GM23338 (cell line): ENCODE measurements at regions not wholly inside any gene's neighbourhood (a gene's known extent, or its start where the extent isn't known, plus 50 kb on each side); places are given as distances from the start of the nearest gene placed in this dataset.

ENCODE experiments used
- ATAC-seq: fragments of 200-7000 bp; cut with Tn5 transposase; 3 replicates; pipeline ENCODE4 v1.9.1; 2020
- DNase-seq: peaks from one replicate; pipeline ENCODE4 v3.0.0-alpha.2; 2015; ENCODE audit warnings: low spot score
- H2AFZ ChIP-seq: fragments of 200-600 bp; sonication (generic); 2 replicates; pipeline ENCODE4 v1.8.0; 2016; ENCODE audit warnings: antibody characterized with exemption, mild to moderate bottlenecking, moderate library complexity
- H3F3A ChIP-seq: fragments of 200-600 bp; sonication (generic); replicated peaks from 2 replicates; pipeline ENCODE4 v1.8.0; 2017; ENCODE audit warnings: antibody characterized with exemption, mixed run types, low read depth
- H3K27ac ChIP-seq: fragments of 200-600 bp; sonication (generic); 2 replicates; pipeline ENCODE4 v1.6.1; 2016; ENCODE audit warnings: low read depth
- H3K27me3 ChIP-seq: fragments of 200-600 bp; sonication (generic); 2 replicates; pipeline ENCODE4 v1.8.0; 2016; ENCODE audit warnings: mild to moderate bottlenecking, mixed run types, moderate library complexity; ENCODE audit not compliant: insufficient read depth
- H3K36me3 ChIP-seq: fragments of 200-600 bp; sonication (generic); 2 replicates; pipeline ENCODE4 v1.8.0; 2016; ENCODE audit warnings: mild to moderate bottlenecking; ENCODE audit not compliant: insufficient read depth
- H3K4me1 ChIP-seq: fragments of 200-600 bp; sonication (generic); 2 replicates; pipeline ENCODE4 v1.8.0; 2016; ENCODE audit warnings: mild to moderate bottlenecking, moderate library complexity; ENCODE audit not compliant: insufficient read depth
- H3K4me2 ChIP-seq: fragments of 200-600 bp; sonication (generic); 2 replicates; pipeline ENCODE4 v1.7.1; 2017; ENCODE audit warnings: mixed run types
- H3K4me3 ChIP-seq: fragments of 200-600 bp; sonication (generic); 2 replicates; pipeline ENCODE4 v1.6.1; 2016; ENCODE audit warnings: mixed run types
- H3K79me2 ChIP-seq: fragments of 200-600 bp; sonication (generic); replicated peaks from 2 replicates; pipeline ENCODE4 v1.8.0; 2017; ENCODE audit warnings: mild to moderate bottlenecking; ENCODE audit not compliant: insufficient read depth
- H3K9me2 ChIP-seq: fragments of 200-600 bp; sonication (generic); 2 replicates; pipeline ENCODE4 v1.8.0; 2017; ENCODE audit not compliant: insufficient read depth
- H4K20me1 ChIP-seq: fragments of 200-600 bp; sonication (generic); replicated peaks from 2 replicates; pipeline ENCODE4 v1.8.0; 2017; ENCODE audit warnings: mild to moderate bottlenecking; ENCODE audit not compliant: insufficient read depth
- H3K27ac Mint-ChIP-seq: 2 replicates; pipeline ENCODE4 v1.8.0; 2020; ENCODE audit warnings: inconsistent platforms, mild to moderate bottlenecking, moderate library complexity, mixed read lengths
- H3K27me3 Mint-ChIP-seq: 3 replicates; pipeline ENCODE4 v1.8.0; 2022; ENCODE audit warnings: low read depth, mild to moderate bottlenecking, moderate library complexity, mixed read lengths, inconsistent platforms; ENCODE audit not compliant: insufficient read depth, poor library complexity
- H3K36me3 Mint-ChIP-seq: 3 replicates; pipeline ENCODE4 v1.8.0; 2021; ENCODE audit warnings: low read depth, mild to moderate bottlenecking, inconsistent platforms, moderate library complexity, mixed read lengths
- H3K4me1 Mint-ChIP-seq: 3 replicates; pipeline ENCODE4 v1.8.0; 2020; ENCODE audit warnings: mild to moderate bottlenecking, inconsistent platforms, mixed read lengths
- H3K4me3 Mint-ChIP-seq: 3 replicates; pipeline ENCODE4 v1.8.0; 2021; ENCODE audit warnings: moderate library complexity, mild to moderate bottlenecking, inconsistent platforms, mixed read lengths
- H3K9me3 Mint-ChIP-seq: 3 replicates; pipeline ENCODE4 v1.8.0; 2020; ENCODE audit warnings: moderate library complexity, mild to moderate bottlenecking, inconsistent platforms, mixed read lengths
- CTCF ChIP-seq, 2 experiments: fragments of 200-600 bp in 1 of 2; sonication (generic) in 1 of 2; conservative IDR thresholded peaks; 2 replicates each; pipeline versions ENCODE4 v1.5.1 to v1.6.1; 2016 to 2017; ENCODE audit warnings: antibody characterized with exemption in 2 of 2, low read depth in 2 of 2, mild to moderate bottlenecking in 2 of 2, moderate library complexity in 1 of 2
- ETS1 ChIP-seq: IDR thresholded peaks from 2 replicates; pipeline ENCODE4 v1.6.1; 2016; ENCODE audit warnings: antibody characterized with exemption
- EZH2 ChIP-seq: fragments of 200-600 bp; sonication (generic); IDR thresholded peaks from one replicate; pipeline ENCODE4 v1.8.0; 2017; ENCODE audit warnings: antibody characterized with exemption, mild to moderate bottlenecking, low read depth; ENCODE audit not compliant: unreplicated experiment
- EZH2phosphoT487 ChIP-seq: fragments of 200-600 bp; sonication (generic); IDR thresholded peaks from one replicate; pipeline ENCODE4 v1.8.1; 2018; ENCODE audit warnings: antibody characterized with exemption; ENCODE audit not compliant: unreplicated experiment
- JUNB ChIP-seq: IDR thresholded peaks from one replicate; pipeline ENCODE4 v1.6.1; 2016; ENCODE audit warnings: antibody characterized with exemption; ENCODE audit not compliant: unreplicated experiment
- POLR2AphosphoS5 ChIP-seq: IDR thresholded peaks from 2 replicates; pipeline ENCODE4 v1.6.1; 2016; ENCODE audit warnings: antibody characterized with exemption, low read depth
- REST ChIP-seq: IDR thresholded peaks from one replicate; pipeline ENCODE4 v1.6.1; 2018; ENCODE audit warnings: antibody characterized with exemption; ENCODE audit not compliant: unreplicated experiment
- STAT1 ChIP-seq: IDR thresholded peaks from one replicate; pipeline ENCODE4 v1.6.1; 2016; ENCODE audit warnings: antibody characterized with exemption; ENCODE audit not compliant: unreplicated experiment
- ZNF114 ChIP-seq: fragments of 250-450 bp; sonication (Bioruptor Pico); IDR thresholded peaks from 2 replicates; pipeline ENCODE4 v1.5.0; 2020; ENCODE audit warnings: mild to moderate bottlenecking, moderate library complexity
- ZNF331 ChIP-seq: fragments of 250-450 bp; sonication (Bioruptor Pico); IDR thresholded peaks from 2 replicates; pipeline ENCODE4 v1.5.0; 2020; ENCODE audit warnings: low read depth, mild to moderate bottlenecking, moderate library complexity
- ZNF462 ChIP-seq: fragments of 250-450 bp; sonication (Bioruptor Pico); IDR thresholded peaks from 2 replicates; pipeline ENCODE4 v1.5.0; 2020; ENCODE audit warnings: mild to moderate bottlenecking, moderate library complexity

GRCh38 chr4:18923496-18924161, 902.1 kb upstream of the LCORL start:
- Mint-ChIP-seq H3K27me3 (peaks cover 1% of the 10 kb centered on the region), H3K36me3 (peaks cover 3% of the 10 kb centered on the region; the same call in 1 of the 3 replicates), H3K4me3 (no peak overlapping the region), H3K9me3 (peaks cover 10% of the 10 kb centered on the region; the same call in 2 of the 3 replicates), H3K27ac (no peak overlapping the region), H3K4me1 (no peaks in the 10 kb centered on the region)
- Histone ChIP-seq H2AFZ (no peak overlapping the region), H3K9me2 (peaks cover 3% of the 10 kb centered on the region; the same call in 1 of the 2 replicates), H3F3A (no peaks in the 10 kb centered on the region), H4K20me1 (no peaks in the 10 kb centered on the region), H3K4me3 (no peak overlapping the region), H3K27me3 (no peaks in the 10 kb centered on the region), H3K4me1 (no peaks in the 10 kb centered on the region), H3K4me2 (no peak overlapping the region), H3K36me3 (peaks cover 5% of the 10 kb centered on the region; the same call in 1 of the 2 replicates), H3K27ac (no peak overlapping the region), H3K79me2 (no peaks in the 10 kb centered on the region)
- DNase-seq: no peak
- TF ChIP-seq JUNB (no peak), ZNF462 (CRISPR knock-in tag) (no peak), EZH2phosphoT487 (no peak), POLR2AphosphoS5 (no peak), STAT1 (no peak), ETS1 (no peak), EZH2 (no peak), CTCF (conservative IDR thresholded peaks at IDR 0.05; ENCODE audit: low read depth in 2 of 2) (no peak), ZNF114 (no peak), ZNF331 (CRISPR knock-in tag) (no peak), REST (no peak)
- no peak for ATAC-seq
